GM12878 (cell line): ENCODE measurements at regions not wholly inside any gene's neighbourhood (a gene's known extent, or its start where the extent isn't known, plus 50 kb on each side); places are given as distances from the start of the nearest gene placed in this dataset.

Experiments
- ATAC-seq: fragments of 200-7000 bp; cut with Tn5 transposase; 3 replicates; pipeline ENCODE4 v1.9.1; 2020; ENCODE audit warnings: mild to moderate bottlenecking, moderate library complexity
- BruUV-seq: library from RNA; stranded (reverse); fragments of 400-500 nt; replicated peaks from 2 replicates; lab custom pipeline; 2021; lab: Mats Ljungman, UMichigan
- CTCF ChIA-PET: fragments of 300-600 bp; sonication (Branson Sonifier 250); formaldehyde crosslinking; extraction: SDS; loops from one replicate; lab custom pipeline; 2021; ENCODE audit warnings: inconsistent platforms; lab: Yijun Ruan, JAX
- POLR2A ChIA-PET: fragments of 350-600 bp; formaldehyde crosslinking; extraction: SDS; loops from one replicate; lab custom pipeline; 2021; ENCODE audit warnings: inconsistent platforms; lab: Charles Lee
- RAD21 ChIA-PET: fragments of 300-600 bp; sonication (Branson Sonifier 250); formaldehyde crosslinking; loops from one replicate; lab custom pipeline; 2023; ENCODE audit warnings: antibody characterized with exemption; ENCODE audit not compliant: unreplicated experiment; lab: Charles Lee
- SMC1A ChIA-PET: fragments of 300-600 bp; sonication (Branson Sonifier 250); formaldehyde crosslinking; loops from one replicate; lab custom pipeline; 2023; ENCODE audit not compliant: unreplicated experiment, uncharacterized antibody; lab: Charles Lee
- DNase-seq: peaks from one replicate; pipeline ENCODE4 v3.0.0-alpha.2; 2011; ENCODE audit warnings: low read depth, low spot score
- FAIRE-seq: peaks from 3 replicates; lab custom pipeline; 2011; peaks lifted over from hg19 to GRCh38; lab: Jason Lieb, UNC
- H2AFZ ChIP-seq: 2 replicates; pipeline ENCODE4 v1.6.0; 2011; ENCODE audit warnings: low read depth, low read length, control low read depth; ENCODE audit not compliant: control insufficient read depth
- H3K27ac ChIP-seq: 2 replicates; pipeline ENCODE4 v1.5.1; 2011; ENCODE audit warnings: control low read depth; ENCODE audit not compliant: control insufficient read depth, insufficient read depth
- H3K27me3 ChIP-seq, 2 experiments: replicated peaks in 1 of 2; 2 replicates each; pipeline versions ENCODE4 v1.6.0 to v1.6.1; 2011; ENCODE audit warnings: low read length in 1 of 2; ENCODE audit not compliant: control insufficient read depth in 2 of 2, insufficient read depth in 2 of 2
- H3K36me3 ChIP-seq, 2 experiments: 2 replicates each; pipeline ENCODE4 v1.5.1; 2011; ENCODE audit warnings: low read length in 1 of 2; ENCODE audit not compliant: control insufficient read depth in 2 of 2, insufficient read depth in 2 of 2
- H3K4me1 ChIP-seq: 2 replicates; pipeline ENCODE4 v1.6.1; 2011; ENCODE audit warnings: mild to moderate bottlenecking, low read length, moderate library complexity, mixed read lengths; ENCODE audit not compliant: control insufficient read depth, insufficient read depth
- H3K4me2 ChIP-seq: 2 replicates; pipeline ENCODE4 v1.6.0; 2011; ENCODE audit warnings: control low read depth; ENCODE audit not compliant: control insufficient read depth, insufficient read depth
- H3K4me3 ChIP-seq: fragments of 200-600 bp; sonication (generic); 2 replicates; pipeline ENCODE4 v1.5.1; 2016
- H3K79me2 ChIP-seq: 2 replicates; pipeline ENCODE4 v1.6.0; 2011; ENCODE audit warnings: low read length; ENCODE audit not compliant: control insufficient read depth, insufficient read depth
- H3K9ac ChIP-seq: 2 replicates; pipeline ENCODE4 v1.8.0; 2011; ENCODE audit warnings: low read length, control low read depth, mixed read lengths; ENCODE audit not compliant: control insufficient read depth, insufficient read depth
- H3K9me3 ChIP-seq: replicated peaks from 3 replicates; pipeline ENCODE4 v1.5.1; 2011; ENCODE audit warnings: mild to moderate bottlenecking, low read length; ENCODE audit not compliant: control insufficient read depth, insufficient read depth
- H4K20me1 ChIP-seq: 2 replicates; pipeline ENCODE4 v1.6.0; 2011; ENCODE audit not compliant: control insufficient read depth, insufficient read depth
- NR2C1 ChIP-seq: fragments of 450-650 bp; IDR thresholded peaks from 2 replicates; pipeline ENCODE4 v1.6.1; 2017; ENCODE audit warnings: antibody characterized with exemption, mild to moderate bottlenecking, moderate library complexity
- SPI1 ChIP-seq: IDR thresholded peaks from 2 replicates; pipeline ENCODE4 v1.6.1; 2011; ENCODE audit warnings: low read depth, mild to moderate bottlenecking, low read length, moderate library complexity, borderline replicate concordance; ENCODE audit not compliant: insufficient read depth
- SUZ12 ChIP-seq: fragments of 200-600 bp; sonication (generic); IDR thresholded peaks from one replicate; pipeline ENCODE4 v1.6.1; 2018; ENCODE audit warnings: antibody characterized with exemption, mild to moderate bottlenecking; ENCODE audit not compliant: unreplicated experiment
- WGBS: methylation state at CpG from one replicate; pipeline ENCODE4 v1.1.6; 2016; ENCODE audit warnings: low lambda C conversion rate; ENCODE audit not compliant: insufficient replicate concordance, insufficient coverage; ENCODE audit errors: missing lambda C conversion rate; 5-methylcytosine and 5-hydroxymethylcytosine counted together
- in situ Hi-C: fragments of 300-500 bp; cut with MboI; formaldehyde crosslinking; loops from 9 replicates; pipeline ENCODE4 v1.14.3; 2018; ENCODE audit warnings: mixed read lengths
- intact Hi-C: fragments of 100-400 bp; cut with micrococcal nuclease; formaldehyde crosslinking; loops from one replicate; pipeline ENCODE4 v1.14.2; 2022; ENCODE audit not compliant: unreplicated experiment
- TF ChIP-seq, protein P1 (sequence below): fragments of 450-650 bp; conservative IDR thresholded peaks from 2 replicates; pipeline ENCODE4 v1.6.1; 2017; ENCODE audit warnings: mild to moderate bottlenecking, moderate library complexity
- TF ChIP-seq, protein P2 (sequence below): IDR thresholded peaks from 2 replicates; pipeline ENCODE4 v1.6.1; 2012; ENCODE audit warnings: low read depth, low read length, improper control_type of control experiment

DNA sequence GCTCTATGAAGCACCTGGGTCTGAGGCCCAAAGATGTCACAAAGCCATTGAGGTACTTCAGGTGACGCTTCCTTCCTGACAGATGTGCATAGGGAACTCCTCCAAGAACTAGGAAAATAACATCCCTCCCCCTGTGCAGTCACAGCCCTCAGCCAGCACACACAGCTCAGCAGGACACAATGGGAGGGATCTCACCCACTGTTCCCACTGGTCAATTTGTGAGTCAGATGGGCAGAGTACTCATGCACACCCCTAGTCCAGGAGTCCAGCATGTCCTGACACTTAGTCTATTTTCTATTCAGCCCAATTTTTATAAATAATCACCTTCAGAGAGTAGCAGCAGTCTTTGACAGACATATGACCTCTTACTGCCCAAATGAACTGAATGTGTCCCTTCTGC lies 60.7 kb upstream of the PFKP start:
- WGBS: 21% methylated on average over 1 of the region's 1 CpG
- in situ Hi-C loops: no loop called here
- no peak for DNase-seq
- no peak for FAIRE-seq
- ChIA-PET CTCF (no interaction called here), SMC1A (no interaction called here), POLR2A (no interaction called here), RAD21 (no interaction called here)
- no peak for ATAC-seq
- intact Hi-C loops: no loop called here
- Histone ChIP-seq H3K4me3 (no peak overlapping the region), H3K4me1 (peaks cover 7% of the 10 kb centered on the region), H3K4me2 (no peak overlapping the region), H4K20me1 (no peaks in the 10 kb centered on the region), H3K9ac (no peak overlapping the region), H3K36me3 (no peaks in the 10 kb centered on the region), H3K27ac (no peak overlapping the region), H2AFZ (no peak overlapping the region), H3K9me3 (no peaks in the 10 kb centered on the region), H3K27me3 (peaks cover 0 to 11% of the 10 kb centered on the region in 2 experiments; a peak in 2 of 4 replicates), H3K79me2 (no peaks in the 10 kb centered on the region)
- TF ChIP-seq, protein P1, sequence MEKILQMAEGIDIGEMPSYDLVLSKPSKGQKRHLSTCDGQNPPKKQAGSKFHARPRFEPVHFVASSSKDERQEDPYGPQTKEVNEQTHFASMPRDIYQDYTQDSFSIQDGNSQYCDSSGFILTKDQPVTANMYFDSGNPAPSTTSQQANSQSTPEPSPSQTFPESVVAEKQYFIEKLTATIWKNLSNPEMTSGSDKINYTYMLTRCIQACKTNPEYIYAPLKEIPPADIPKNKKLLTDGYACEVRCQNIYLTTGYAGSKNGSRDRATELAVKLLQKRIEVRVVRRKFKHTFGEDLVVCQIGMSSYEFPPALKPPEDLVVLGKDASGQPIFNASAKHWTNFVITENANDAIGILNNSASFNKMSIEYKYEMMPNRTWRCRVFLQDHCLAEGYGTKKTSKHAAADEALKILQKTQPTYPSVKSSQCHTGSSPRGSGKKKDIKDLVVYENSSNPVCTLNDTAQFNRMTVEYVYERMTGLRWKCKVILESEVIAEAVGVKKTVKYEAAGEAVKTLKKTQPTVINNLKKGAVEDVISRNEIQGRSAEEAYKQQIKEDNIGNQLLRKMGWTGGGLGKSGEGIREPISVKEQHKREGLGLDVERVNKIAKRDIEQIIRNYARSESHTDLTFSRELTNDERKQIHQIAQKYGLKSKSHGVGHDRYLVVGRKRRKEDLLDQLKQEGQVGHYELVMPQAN: no peak
- TF ChIP-seq SUZ12: no peak
- TF ChIP-seq, protein P2, sequence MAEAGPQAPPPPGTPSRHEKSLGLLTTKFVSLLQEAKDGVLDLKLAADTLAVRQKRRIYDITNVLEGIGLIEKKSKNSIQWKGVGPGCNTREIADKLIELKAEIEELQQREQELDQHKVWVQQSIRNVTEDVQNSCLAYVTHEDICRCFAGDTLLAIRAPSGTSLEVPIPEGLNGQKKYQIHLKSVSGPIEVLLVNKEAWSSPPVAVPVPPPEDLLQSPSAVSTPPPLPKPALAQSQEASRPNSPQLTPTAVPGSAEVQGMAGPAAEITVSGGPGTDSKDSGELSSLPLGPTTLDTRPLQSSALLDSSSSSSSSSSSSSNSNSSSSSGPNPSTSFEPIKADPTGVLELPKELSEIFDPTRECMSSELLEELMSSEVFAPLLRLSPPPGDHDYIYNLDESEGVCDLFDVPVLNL: no peak
- TF ChIP-seq SPI1: no peak
- TF ChIP-seq NR2C1: no peak
- BruUV-seq: no TSS peak
